GM19238 (cell line): ENCODE measurements at regions not wholly inside any gene's neighbourhood (a gene's known extent, or its start where the extent isn't known, plus 50 kb on each side); places are given as distances from the start of the nearest gene placed in this dataset.

Experiments used
- DNase-seq: peaks from one replicate; pipeline ENCODE4 v3.0.0; 2011; ENCODE audit warnings: low spot score; ENCODE audit not compliant: insufficient read length

DNA sequence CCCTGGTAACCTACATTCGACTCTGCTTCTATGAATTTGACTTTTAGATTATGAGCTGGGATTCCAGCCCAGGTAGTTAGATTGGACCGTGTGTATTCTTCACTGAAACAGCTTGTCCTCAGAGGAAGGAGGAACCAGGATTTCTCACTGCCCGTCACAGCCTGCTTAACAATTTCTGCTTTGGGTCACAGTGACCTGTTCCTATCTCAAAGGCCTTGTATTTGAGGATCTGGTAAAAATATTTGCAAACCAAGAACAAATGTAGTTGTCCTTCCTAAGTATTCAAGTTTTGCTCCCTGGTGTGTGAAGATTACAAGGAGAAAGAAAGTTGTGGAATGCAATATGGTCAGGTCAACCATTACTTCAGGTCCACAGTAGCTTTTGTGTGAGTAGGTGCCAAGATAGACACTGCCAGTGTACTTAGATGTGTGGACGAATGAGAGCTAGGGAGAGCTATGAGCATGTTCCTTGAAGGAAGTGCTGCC, 55.1 kb downstream of the KIF4B start:
- no peak for DNase-seq

- no peak for DNase-seq
These were observed 56.4 kb downstream of the KIF4B start for GRCh38 chr5:155069961-155070360.

GRCh38 chr5:155070781-155071180, 57.2 kb downstream of the KIF4B start:
- no peak for DNase-seq

DNA sequence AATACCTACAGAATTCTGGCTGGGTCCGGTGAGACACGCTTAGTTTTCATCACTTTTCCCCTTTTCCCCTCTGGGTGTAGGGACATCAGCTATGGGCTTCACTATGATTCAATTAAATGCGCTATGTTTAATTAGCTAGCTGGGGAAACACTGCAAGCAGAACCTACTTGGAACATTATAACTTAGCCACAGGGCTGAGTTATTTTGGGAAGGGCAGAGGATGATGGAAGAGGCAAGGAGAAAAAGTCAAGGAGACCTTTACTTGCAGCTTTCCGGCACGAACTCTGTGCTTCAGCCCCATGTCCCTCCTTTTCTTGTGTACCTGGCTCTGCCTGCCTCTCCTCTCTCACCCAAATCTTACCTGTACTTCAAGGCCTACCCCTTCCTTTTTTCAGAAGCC, 62.8 kb downstream of the KIF4B start:
- no peak for DNase-seq

DNA sequence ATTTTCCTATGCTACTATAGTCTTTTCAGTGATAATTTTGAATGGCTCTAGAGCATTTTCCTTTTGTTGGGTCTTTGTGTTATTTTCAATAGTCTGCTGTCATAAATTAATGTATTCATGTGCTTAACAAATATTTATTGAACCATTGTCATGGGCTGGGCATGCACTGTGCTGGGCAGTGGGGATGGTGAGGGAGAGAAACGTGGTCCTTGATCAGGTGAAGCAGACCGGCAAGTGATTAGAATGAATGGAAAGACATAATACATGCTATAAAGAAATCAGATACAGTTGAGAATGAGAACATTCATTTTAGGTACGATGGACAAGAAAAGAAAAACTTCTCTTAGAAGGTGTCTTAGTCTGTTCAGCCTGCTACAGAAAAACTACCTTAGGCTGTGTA, 66.1 kb downstream of the KIF4B start:
- no peak for DNase-seq

DNA sequence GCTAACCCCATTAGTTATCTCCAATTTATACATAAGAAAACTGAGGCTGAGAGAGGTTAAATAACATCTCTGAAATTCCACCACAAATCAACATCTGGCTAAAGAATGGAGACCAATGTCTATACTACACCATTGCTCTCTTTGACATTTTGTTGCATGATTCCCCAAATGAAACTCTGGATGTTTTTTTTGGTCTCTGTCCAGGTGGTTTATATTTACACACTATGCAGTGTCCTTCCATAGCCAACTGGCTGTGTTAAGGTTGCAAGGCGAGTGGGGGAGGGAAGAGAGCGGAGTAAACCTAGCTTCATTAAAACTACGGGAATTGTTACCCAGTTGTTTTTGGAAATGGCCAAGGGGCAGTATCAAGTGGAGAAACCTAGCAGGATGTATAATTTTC, 67.2 kb downstream of the KIF4B start:
- DNase-seq: no peak

DNA sequence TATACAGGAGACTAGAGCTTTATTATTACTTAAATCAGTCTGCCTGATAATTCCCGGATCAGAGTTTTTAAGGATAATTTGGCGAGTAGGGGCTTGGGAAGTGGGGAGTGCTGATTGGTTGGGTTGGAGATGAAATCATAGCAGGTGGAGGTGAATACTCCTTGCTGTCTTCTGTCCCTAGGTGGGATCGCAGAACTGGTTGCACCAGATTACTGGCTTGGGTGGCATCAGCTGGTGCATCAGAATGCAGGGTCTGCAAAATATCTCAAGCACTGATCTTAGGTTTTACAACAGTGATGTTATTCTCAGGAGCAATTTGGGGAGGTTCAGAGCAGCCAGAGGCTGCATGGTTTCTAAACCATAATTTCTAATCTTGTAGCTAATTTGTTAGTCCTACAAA, 68.1 kb downstream of the KIF4B start:
- DNase-seq: no peak

DNA sequence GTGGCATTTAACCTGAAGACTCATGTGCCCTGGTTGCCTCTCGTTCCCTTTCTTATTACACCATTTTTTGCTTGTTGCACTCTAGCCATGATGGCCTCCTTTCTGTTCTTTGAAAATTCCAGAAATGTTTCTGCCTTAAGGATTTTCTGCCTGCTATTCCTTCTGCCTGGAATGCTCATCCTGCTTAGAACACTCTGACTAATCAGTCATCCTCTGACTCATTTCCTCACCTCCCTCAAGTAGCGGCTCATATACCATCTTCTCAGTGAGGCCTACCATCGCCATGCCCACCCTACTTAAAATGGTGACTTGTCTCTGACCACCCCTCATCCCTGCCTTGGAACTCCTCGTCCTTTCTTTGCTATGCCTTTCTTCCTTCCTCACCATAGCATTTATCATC, 68.8 kb downstream of the KIF4B start:
- no peak for DNase-seq

DNA sequence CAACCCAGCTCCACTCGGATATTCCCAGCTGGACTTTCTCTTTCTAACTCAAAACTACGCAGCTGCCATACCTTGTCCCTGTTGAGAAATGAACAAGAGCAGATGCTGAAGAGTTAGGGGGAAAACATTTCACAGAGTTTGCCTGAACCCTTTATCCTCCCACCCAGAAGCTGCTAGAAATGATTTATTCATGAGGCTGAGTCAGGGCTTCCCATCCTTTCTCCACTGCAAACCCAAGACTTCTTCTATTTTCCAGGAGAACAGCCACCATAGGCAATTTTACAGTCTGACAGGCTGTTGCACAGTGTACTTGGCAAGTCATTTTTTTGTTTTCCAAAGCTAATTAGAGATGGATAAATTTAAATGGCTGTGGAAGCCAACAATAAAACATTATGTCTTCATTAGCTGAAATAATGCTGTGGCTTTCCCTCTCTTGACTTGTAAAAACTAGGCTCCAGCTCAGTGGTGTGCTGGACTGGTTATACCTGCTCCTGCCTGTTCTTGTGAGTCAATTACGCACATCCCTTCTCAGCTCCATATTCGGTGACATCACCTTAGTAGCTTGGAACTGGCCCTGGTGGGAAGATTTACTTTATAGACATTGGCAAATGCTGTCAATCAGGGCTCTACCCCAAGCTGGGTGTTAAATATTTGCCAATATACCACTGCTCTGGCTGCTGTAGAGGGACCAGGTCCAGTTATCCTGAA, 71.9 kb downstream of the KIF4B start:
- no peak for DNase-seq

GRCh38 chr5:155087036-155087435, 73.5 kb downstream of the KIF4B start:
- DNase-seq: no peak

DNA sequence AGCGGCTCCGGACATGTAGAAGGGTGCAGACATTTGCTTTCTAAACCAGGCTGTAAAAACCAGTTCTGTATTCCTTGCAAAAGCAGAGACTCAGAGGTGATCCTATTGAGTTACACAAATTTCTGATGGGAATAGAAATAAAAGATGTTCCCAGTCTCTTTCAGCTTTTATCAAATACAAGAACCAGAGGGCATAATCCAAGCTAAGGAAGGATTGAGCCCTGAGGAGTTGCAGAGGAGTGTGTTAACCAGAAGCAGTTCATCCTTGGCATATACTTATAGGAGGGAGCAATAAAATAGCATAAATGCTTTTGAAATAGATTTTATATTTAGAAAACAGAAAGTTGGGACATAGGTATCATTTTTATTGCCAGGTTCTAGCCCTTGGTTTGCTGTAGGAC, 75.3 kb downstream of the KIF4B start:
- no peak for DNase-seq

DNA sequence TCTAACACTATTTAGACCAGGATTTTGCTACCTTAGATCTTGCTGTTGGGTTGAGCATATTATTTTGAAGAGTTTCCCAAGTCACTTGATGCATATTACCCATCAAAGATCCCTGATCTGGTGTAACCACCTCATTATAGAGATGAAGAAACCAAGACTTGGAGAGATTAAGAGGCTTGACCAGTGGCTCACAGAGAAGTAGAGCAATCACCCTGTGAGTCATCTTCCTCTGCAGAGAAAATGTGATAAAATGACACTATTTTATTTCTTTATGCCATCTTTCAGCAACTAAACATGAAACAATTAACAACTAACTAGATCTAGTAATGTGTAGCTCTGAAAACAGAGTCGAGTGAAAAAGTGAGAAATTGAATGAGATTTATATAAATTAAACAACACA, 76.1 kb downstream of the KIF4B start:
- DNase-seq: no peak

DNA sequence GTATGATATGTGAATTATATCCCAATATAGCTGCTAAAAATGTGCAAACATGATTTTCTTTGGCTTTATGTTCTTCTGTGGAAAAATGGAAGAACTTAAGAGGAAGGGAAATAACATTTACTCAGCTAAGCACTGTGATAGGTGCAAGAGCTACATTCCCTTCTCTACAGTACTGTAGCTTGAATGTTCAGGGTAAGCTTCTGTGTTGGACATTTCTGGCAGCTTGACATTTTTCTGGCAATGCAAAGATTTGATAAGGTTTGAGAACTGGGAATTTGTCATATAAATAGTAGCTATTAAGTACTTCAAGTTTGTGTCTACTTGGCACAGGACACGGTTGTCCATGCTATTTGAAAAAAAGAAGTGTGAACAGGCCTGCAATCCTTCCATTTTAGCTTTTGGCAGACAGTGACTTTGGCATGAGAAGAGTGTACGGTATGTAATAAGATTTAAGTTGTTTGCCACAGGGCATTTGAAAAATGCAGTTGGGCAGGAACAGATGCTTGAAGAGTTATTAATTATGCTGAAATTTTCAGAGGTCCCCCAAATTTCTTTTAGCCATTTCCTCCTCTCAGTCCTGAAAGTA, 77.6 kb downstream of the KIF4B start:
- DNase-seq: no peak

- no peak for DNase-seq
These were observed 78.5 kb downstream of the KIF4B start for GRCh38 chr5:155091768-155092717.

DNA sequence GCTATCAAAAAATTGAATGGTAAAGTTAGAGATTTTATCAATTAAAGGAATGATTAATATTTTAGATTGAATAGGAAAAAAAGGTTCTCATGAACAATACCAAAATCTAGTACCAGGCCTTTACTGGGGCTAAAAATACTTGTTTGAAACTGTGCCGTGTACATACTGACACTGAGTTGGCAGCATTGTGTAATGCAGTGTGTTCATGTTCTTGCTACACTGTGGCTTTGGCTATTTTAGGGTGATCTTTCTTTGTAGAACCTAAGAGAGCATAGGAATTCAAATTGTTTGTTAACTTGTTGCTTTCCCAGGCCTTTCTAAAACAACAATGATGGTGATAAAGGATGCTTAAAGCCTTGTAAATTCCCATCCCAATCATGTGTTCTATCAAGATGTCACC, 80.9 kb downstream of the KIF4B start:
- no peak for DNase-seq

GRCh38 chr5:155097995-155098394, 84.4 kb downstream of the KIF4B start:
- no peak for DNase-seq

DNA sequence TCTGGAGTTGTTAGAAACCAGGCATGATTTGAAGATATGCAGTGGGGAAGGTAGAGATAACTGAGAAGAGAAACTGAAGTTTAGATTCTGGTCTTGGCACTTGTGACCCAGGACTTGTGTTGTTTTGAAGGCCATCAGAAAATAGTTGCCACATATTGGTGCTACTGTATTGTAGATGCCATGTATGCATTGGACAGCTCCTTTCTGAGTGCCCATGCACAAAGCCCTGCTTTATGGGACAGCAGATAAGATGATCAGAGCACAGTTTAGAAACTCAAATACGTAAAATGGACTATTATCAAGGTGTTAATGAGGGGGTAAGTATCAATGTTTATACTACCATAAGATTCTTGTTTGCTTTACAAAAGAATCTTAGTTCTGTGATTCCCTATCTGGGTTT, 84.9 kb downstream of the KIF4B start:
- no peak for DNase-seq

DNA sequence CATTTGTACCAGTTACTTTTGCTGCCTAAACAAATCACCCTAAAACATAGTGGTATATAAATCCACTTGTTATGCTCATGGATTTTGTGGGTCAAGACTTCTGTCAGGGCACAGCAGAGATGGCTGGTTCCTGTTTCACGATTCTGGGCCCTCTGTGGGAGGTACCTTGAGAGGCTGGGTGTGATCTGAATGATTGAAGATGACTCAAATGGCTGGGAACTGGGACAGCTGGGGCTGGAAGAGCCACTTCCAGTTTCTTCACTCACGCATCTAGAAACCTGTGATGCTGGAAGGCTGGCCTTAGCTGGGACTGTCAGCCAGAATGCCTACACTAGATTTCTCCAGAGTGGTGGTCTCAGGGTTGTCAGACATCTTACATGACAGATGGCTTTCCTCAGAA, 88.1 kb downstream of the KIF4B start:
- DNase-seq: no peak

DNA sequence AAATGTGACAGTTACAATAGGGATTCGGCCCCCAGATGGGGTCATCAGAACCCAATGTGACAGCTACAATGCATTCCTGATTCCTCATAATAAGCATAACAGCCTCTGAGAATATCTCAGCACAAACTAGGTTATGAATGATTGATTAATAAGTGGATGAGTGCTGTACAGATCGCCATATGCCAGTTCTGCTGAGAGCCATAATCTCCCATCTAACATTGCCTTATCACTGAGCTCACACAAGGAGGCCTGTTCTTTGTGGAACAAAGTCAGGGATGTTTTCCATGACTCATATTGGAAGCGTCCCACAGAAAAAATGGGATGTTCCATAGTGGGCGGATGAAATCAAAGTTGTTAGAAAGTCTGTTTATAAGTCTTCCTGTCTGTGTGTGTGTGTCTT, 89.6 kb downstream of the KIF4B start:
- no peak for DNase-seq

DNA sequence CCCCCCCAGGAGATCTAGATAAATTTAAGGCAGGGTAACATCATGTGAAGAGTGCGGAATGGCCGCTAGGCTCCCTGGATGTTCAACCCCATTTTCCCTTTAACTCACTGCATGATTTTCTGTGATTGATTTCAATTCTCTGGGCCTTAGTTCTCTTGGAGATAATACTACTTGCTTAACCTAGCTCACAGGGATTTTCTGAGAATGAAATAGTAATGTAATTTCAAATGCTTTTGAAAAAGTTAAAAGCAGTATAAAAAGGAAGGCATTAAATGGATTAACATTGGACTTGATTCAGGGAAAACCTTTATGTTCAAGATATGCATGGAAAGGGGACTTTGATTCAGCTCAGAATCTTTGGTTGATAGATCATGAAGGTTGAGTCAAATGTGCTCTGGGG, 90.9 kb downstream of the KIF4B start:
- DNase-seq: no peak

- DNase-seq: no peak
These were observed 92.7 kb downstream of the KIF4B start for GRCh38 chr5:155106221-155106620.

GRCh38 chr5:155113888-155114287, 100.3 kb downstream of the KIF4B start:
- no peak for DNase-seq
